ENCODE measurements at regions not wholly inside any gene's neighbourhood (a gene's known extent, or its start where the extent isn't known, plus 50 kb on each side); places are given as distances from the start of the nearest gene placed in this dataset.

- no peak for TF ChIP-seq CTCF (IDR thresholded peaks at IDR 0.05; ENCODE audit: low read depth, low read length, missing input control)
- no peak for TF ChIP-seq RAD21 (IDR thresholded peaks at IDR 0.05)
- TF ChIP-seq MAX (IDR thresholded peaks at IDR 0.05) = no peak
- TF ChIP-seq JUND (IDR thresholded peaks at IDR 0.05) = no peak
- TF ChIP-seq GABPA (IDR thresholded peaks at IDR 0.05 in 1 of 2, conservative IDR thresholded peaks at IDR 0.05 in 1 of 2) = no peak
- no peak for TF ChIP-seq YY1 (IDR thresholded peaks at IDR 0.05)
Measured at GRCh38 chr6:113493991-113494390, 363.2 kb upstream of the MARCKS start.
